Fibroblast of mammary gland (primary cell): ENCODE measurements at regions not wholly inside any gene's neighbourhood (a gene's known extent, or its start where the extent isn't known, plus 50 kb on each side); places are given as distances from the start of the nearest gene placed in this dataset.

Experiments
- DNase-seq: peaks from one replicate; pipeline ENCODE4 v3.0.0-alpha.2; 2010; ENCODE audit warnings: low read depth
- H3K4me3 ChIP-seq: 2 replicates; pipeline ENCODE4 v1.5.1; 2011; ENCODE audit warnings: low read depth, mild to moderate bottlenecking, low read length, moderate library complexity; ENCODE audit not compliant: control insufficient read depth
- CTCF ChIP-seq: conservative IDR thresholded peaks from 2 replicates; pipeline ENCODE4 v1.5.1; 2011; ENCODE audit warnings: low read depth, low read length, inconsistent platforms; ENCODE audit not compliant: control insufficient read depth, insufficient read depth

GRCh38 chr5:105762728-105763127, 1908.0 kb downstream of the EFNA5 start:
- no peak for TF ChIP-seq CTCF
- no peak for DNase-seq
- H3K4me3 ChIP-seq = no peak overlapping the region

- no peak for TF ChIP-seq CTCF
- DNase-seq = no peak
- H3K4me3 ChIP-seq = no peak overlapping the region
Measured at GRCh38 chr5:105754056-105754455, 1916.7 kb downstream of the EFNA5 start.

GRCh38 chr5:105752801-105753200, 1917.9 kb downstream of the EFNA5 start:
- no peak for TF ChIP-seq CTCF
- DNase-seq = peak; percentile 8
- no peak overlapping the region for H3K4me3 ChIP-seq

GRCh38 chr5:105751908-105752307, 1918.8 kb downstream of the EFNA5 start:
- no peak for DNase-seq
- H3K4me3 ChIP-seq = no peak overlapping the region
- TF ChIP-seq CTCF = no peak

- H3K4me3 ChIP-seq = no peak overlapping the region
- no peak for DNase-seq
- no peak for TF ChIP-seq CTCF
Measured at GRCh38 chr5:105745111-105745510, 1925.6 kb downstream of the EFNA5 start.

GRCh38 chr5:105740242-105740641, 1930.5 kb downstream of the EFNA5 start:
- no peak for DNase-seq
- no peak for TF ChIP-seq CTCF

GRCh38 chr5:105739732-105740131, 1931.0 kb downstream of the EFNA5 start:
- DNase-seq = no peak
- no peak for TF ChIP-seq CTCF
- no peak overlapping the region for H3K4me3 ChIP-seq

More at GRCh38 chr5:105740242-105740641, 1930.5 kb downstream of the EFNA5 start:
- H3K4me3 ChIP-seq = no peak overlapping the region
